ENCODE measurements at regions not wholly inside any gene's neighbourhood (a gene's known extent, or its start where the extent isn't known, plus 50 kb on each side); places are given as distances from the start of the nearest gene placed in this dataset.

DNA sequence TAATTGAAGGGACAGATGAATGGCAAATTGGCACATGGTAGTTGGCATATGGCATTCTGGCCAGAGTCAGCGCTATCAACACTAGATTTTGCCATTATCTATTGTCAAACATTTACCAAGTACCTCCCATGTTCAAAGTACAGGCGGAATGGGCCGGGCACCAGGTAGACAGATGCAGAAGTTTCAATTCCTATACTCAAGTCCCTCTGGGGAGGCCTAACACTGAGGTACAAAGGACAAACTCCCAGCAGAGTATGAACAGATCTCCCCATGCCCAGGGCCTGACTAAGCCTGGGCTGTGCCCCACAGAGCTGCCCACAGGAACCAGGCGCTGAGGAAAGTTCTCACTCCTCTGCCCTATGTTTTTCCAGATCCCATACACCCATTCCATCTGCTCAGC lies 257.5 kb upstream of the KLHL29 start:
- DNase-seq (ENCODE audit: low read depth in 2 of 2), result no peak

DNA sequence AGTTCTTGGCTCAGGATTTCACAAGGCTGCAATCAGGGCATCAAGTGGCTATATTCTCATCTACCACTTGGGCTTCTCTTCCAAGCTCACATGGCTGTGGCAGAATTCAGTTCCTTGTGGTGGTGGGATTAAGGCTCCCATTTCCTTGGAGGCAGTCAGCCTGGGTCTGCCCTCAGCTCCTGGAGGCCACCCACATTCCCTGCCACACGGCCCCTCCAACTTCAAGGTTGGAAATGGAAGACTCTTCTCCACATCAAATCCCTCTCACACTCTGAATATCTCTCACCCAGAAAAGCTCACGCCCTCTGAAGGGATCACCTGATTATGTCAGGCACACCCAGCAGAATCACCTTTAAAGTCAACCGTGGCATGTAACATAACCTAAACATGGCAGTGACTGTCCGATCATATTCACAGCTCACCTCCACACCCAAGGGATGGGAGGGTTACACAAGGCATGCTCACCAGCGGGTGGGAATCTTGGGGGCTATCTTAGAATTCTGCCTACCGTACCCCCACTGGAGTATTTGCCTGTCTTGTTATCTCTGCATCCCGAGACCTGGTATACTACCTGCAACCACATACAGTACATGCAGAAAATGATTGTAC lies 256.2 kb upstream of the KLHL29 start:
- no peaks in the 10 kb centered on the region for H3K79me2 ChIP-seq (ENCODE audit: control insufficient read depth, insufficient read depth, low read length)
- no peak overlapping the region for H3K4me3 ChIP-seq (replicated peaks in 1 of 4; ENCODE audit: control extremely low read depth in 1 of 4, insufficient read depth in 1 of 4, low read depth in 3 of 4, low read length in 4 of 4)
- H3K9me3 ChIP-seq (ENCODE audit: control insufficient read depth, insufficient read depth, low read depth, low read length), result no peaks in the 10 kb centered on the region
- no peak for TF ChIP-seq EZH2 (IDR thresholded peaks at IDR 0.05; ENCODE audit: low read length, missing control alignments)
- TF ChIP-seq CTCF (conservative IDR thresholded peaks at IDR 0.05 in 1 of 2, IDR thresholded peaks at IDR 0.05 in 1 of 2; ENCODE audit: low read depth in 1 of 2, low read length in 2 of 2), result no peak
- no peaks in the 10 kb centered on the region for H3K36me3 ChIP-seq (ENCODE audit: control insufficient read depth, insufficient read depth, low read length)
- no peaks in the 10 kb centered on the region for H4K20me1 ChIP-seq (ENCODE audit: control insufficient read depth, extremely low read depth, insufficient read depth, low read length)
- DNase-seq (ENCODE audit: low read depth in 2 of 2), result no peak
- H3K4me1 ChIP-seq (ENCODE audit: control insufficient read depth, extremely low read depth, insufficient read depth, low read length), result no peaks in the 10 kb centered on the region
- no peak overlapping the region for H2AFZ ChIP-seq (ENCODE audit: low read length)
- H3K27me3 ChIP-seq (ENCODE audit: control insufficient read depth, insufficient read depth, low read length), result no peaks in the 10 kb centered on the region
- H3K9ac ChIP-seq (ENCODE audit: insufficient read depth, low read length), result no peak overlapping the region
- H3K4me2 ChIP-seq (ENCODE audit: extremely low read depth, insufficient read depth, low read length), result no peak overlapping the region
- no peak overlapping the region for H3K27ac ChIP-seq (ENCODE audit: insufficient read depth, low read length)

More for the DNA sequence above, 257.5 kb upstream of the KLHL29 start:
- TF ChIP-seq CTCF (conservative IDR thresholded peaks at IDR 0.05 in 1 of 2, IDR thresholded peaks at IDR 0.05 in 1 of 2; ENCODE audit: low read depth in 1 of 2, low read length in 2 of 2) (no peak), EZH2 (IDR thresholded peaks at IDR 0.05; ENCODE audit: low read length, missing control alignments) (no peak)
- Histone ChIP-seq H2AFZ (ENCODE audit: low read length) (no peak overlapping the region), H3K4me2 (ENCODE audit: extremely low read depth, insufficient read depth, low read length) (no peak overlapping the region), H3K79me2 (ENCODE audit: control insufficient read depth, insufficient read depth, low read length) (no peaks in the 10 kb centered on the region), H3K9me3 (ENCODE audit: control insufficient read depth, insufficient read depth, low read depth, low read length) (no peaks in the 10 kb centered on the region), H3K27ac (ENCODE audit: insufficient read depth, low read length) (no peak overlapping the region), H3K4me1 (ENCODE audit: control insufficient read depth, extremely low read depth, insufficient read depth, low read length) (no peaks in the 10 kb centered on the region), H3K27me3 (ENCODE audit: control insufficient read depth, insufficient read depth, low read length) (no peaks in the 10 kb centered on the region), H3K36me3 (ENCODE audit: control insufficient read depth, insufficient read depth, low read length) (no peaks in the 10 kb centered on the region), H3K4me3 (replicated peaks in 1 of 4; ENCODE audit: control extremely low read depth in 1 of 4, insufficient read depth in 1 of 4, low read depth in 3 of 4, low read length in 4 of 4) (no peak overlapping the region), H4K20me1 (ENCODE audit: control insufficient read depth, extremely low read depth, insufficient read depth, low read length) (no peaks in the 10 kb centered on the region), H3K9ac (ENCODE audit: insufficient read depth, low read length) (no peak overlapping the region)

GRCh38 chr2:23131066-23131575 lies 253.9 kb upstream of the KLHL29 start:
- Histone ChIP-seq H4K20me1 (ENCODE audit: control insufficient read depth, extremely low read depth, insufficient read depth, low read length) (no peaks in the 10 kb centered on the region), H3K4me2 (ENCODE audit: extremely low read depth, insufficient read depth, low read length) (no peak overlapping the region), H3K4me1 (ENCODE audit: control insufficient read depth, extremely low read depth, insufficient read depth, low read length) (no peaks in the 10 kb centered on the region), H3K9me3 (ENCODE audit: control insufficient read depth, insufficient read depth, low read depth, low read length) (no peaks in the 10 kb centered on the region), H2AFZ (ENCODE audit: low read length) (no peak overlapping the region), H3K36me3 (ENCODE audit: control insufficient read depth, insufficient read depth, low read length) (no peaks in the 10 kb centered on the region), H3K27me3 (ENCODE audit: control insufficient read depth, insufficient read depth, low read length) (no peaks in the 10 kb centered on the region), H3K9ac (ENCODE audit: insufficient read depth, low read length) (no peak overlapping the region), H3K79me2 (ENCODE audit: control insufficient read depth, insufficient read depth, low read length) (no peaks in the 10 kb centered on the region), H3K4me3 (replicated peaks in 1 of 4; ENCODE audit: control extremely low read depth in 1 of 4, insufficient read depth in 1 of 4, low read depth in 3 of 4, low read length in 4 of 4) (no peak overlapping the region), H3K27ac (ENCODE audit: insufficient read depth, low read length) (no peak overlapping the region)
- TF ChIP-seq CTCF (conservative IDR thresholded peaks at IDR 0.05 in 1 of 2, IDR thresholded peaks at IDR 0.05 in 1 of 2; ENCODE audit: low read depth in 1 of 2, low read length in 2 of 2), result no peak
- no peak for TF ChIP-seq EZH2 (IDR thresholded peaks at IDR 0.05; ENCODE audit: low read length, missing control alignments)
- DNase-seq (ENCODE audit: low read depth in 2 of 2), result no peak
